IMR-90 (cell line): ENCODE measurements at regions not wholly inside any gene's neighbourhood (a gene's known extent, or its start where the extent isn't known, plus 50 kb on each side); places are given as distances from the start of the nearest gene placed in this dataset.

Experiments
- CEBPB ChIP-seq: IDR thresholded peaks from 2 replicates; pipeline ENCODE4 v1.6.1; 2012; ENCODE audit warnings: low read depth, low read length, improper control_type of control experiment
- CHD1 ChIP-seq: IDR thresholded peaks from 2 replicates; pipeline ENCODE4 v1.6.1; 2012; ENCODE audit warnings: low read depth, low read length, improper control_type of control experiment
- MAFK ChIP-seq: IDR thresholded peaks from 2 replicates; pipeline ENCODE4 v1.6.1; 2012; ENCODE audit warnings: low read depth, low read length, improper control_type of control experiment
- MAZ ChIP-seq: IDR thresholded peaks from 2 replicates; pipeline ENCODE4 v1.6.1; 2012; ENCODE audit warnings: low read depth, mild to moderate bottlenecking, low read length, improper control_type of control experiment, moderate library complexity, borderline replicate concordance
- MXI1 ChIP-seq: IDR thresholded peaks from 2 replicates; pipeline ENCODE4 v1.6.1; 2012; ENCODE audit warnings: low read depth, mild to moderate bottlenecking, low read length, moderate library complexity, borderline replicate concordance
- NFE2L2 ChIP-seq: fragments of 150-350 bp; IDR thresholded peaks from 2 replicates; pipeline ENCODE4 v1.6.1; 2016; ENCODE audit warnings: low read depth, mild to moderate bottlenecking, low read length
- POLR2A ChIP-seq: IDR thresholded peaks from 2 replicates; pipeline ENCODE4 v1.6.1; 2012; ENCODE audit warnings: mild to moderate bottlenecking, low read depth, low read length
- RAD21 ChIP-seq: IDR thresholded peaks from 2 replicates; pipeline ENCODE4 v1.6.1; 2012; ENCODE audit warnings: low read length, improper control_type of control experiment
- RCOR1 ChIP-seq: IDR thresholded peaks from 2 replicates; pipeline ENCODE4 v1.6.1; 2012; ENCODE audit warnings: mild to moderate bottlenecking, low read length, improper control_type of control experiment; ENCODE audit not compliant: insufficient replicate concordance
- SMC3 ChIP-seq: fragments of 150-350 bp; IDR thresholded peaks from 2 replicates; pipeline ENCODE4 v1.6.1; 2016; ENCODE audit warnings: low read depth, mild to moderate bottlenecking, antibody characterized with exemption, low read length, moderate library complexity
- TF ChIP-seq, protein P1 (sequence below): conservative IDR thresholded peaks from 2 replicates; pipeline ENCODE4 v1.5.1; 2012; ENCODE audit warnings: mild to moderate bottlenecking, low read depth, low read length, improper control_type of control experiment
- TF ChIP-seq, protein P2 (sequence below): fragments of 150-350 bp; IDR thresholded peaks from 2 replicates; pipeline ENCODE4 v1.6.1; 2017; ENCODE audit warnings: mild to moderate bottlenecking, antibody characterized with exemption, low read length, low read depth

DNA sequence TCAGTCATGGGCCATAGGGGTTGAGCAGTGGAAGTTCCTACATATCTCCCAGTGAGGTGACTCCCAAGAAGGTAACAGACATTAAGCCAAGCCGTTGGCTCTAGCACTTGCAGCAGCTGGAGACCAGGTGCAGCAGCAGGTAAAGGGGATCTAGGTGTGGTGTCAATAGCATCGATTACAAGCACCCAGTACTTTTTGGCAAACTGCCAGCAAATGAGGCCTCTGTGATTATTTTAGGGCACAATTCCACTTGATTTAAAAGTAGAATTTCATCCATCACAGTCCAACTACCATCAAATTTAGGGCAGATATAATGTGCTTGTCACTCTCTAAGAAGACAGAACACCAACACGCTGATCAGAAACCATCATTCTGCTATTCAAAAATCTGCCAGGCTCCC is 224.1 kb upstream of the EGLN3 start:
- TF ChIP-seq, protein P1, sequence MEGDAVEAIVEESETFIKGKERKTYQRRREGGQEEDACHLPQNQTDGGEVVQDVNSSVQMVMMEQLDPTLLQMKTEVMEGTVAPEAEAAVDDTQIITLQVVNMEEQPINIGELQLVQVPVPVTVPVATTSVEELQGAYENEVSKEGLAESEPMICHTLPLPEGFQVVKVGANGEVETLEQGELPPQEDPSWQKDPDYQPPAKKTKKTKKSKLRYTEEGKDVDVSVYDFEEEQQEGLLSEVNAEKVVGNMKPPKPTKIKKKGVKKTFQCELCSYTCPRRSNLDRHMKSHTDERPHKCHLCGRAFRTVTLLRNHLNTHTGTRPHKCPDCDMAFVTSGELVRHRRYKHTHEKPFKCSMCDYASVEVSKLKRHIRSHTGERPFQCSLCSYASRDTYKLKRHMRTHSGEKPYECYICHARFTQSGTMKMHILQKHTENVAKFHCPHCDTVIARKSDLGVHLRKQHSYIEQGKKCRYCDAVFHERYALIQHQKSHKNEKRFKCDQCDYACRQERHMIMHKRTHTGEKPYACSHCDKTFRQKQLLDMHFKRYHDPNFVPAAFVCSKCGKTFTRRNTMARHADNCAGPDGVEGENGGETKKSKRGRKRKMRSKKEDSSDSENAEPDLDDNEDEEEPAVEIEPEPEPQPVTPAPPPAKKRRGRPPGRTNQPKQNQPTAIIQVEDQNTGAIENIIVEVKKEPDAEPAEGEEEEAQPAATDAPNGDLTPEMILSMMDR, result no peak
- no peak for TF ChIP-seq MXI1
- no peak for TF ChIP-seq NFE2L2
- no peak for TF ChIP-seq MAZ
- no peak for TF ChIP-seq MAFK
- no peak for TF ChIP-seq RAD21
- no peak for TF ChIP-seq POLR2A
- TF ChIP-seq SMC3, result no peak
- TF ChIP-seq CEBPB, result no peak
- no peak for TF ChIP-seq RCOR1
- TF ChIP-seq, protein P2, sequence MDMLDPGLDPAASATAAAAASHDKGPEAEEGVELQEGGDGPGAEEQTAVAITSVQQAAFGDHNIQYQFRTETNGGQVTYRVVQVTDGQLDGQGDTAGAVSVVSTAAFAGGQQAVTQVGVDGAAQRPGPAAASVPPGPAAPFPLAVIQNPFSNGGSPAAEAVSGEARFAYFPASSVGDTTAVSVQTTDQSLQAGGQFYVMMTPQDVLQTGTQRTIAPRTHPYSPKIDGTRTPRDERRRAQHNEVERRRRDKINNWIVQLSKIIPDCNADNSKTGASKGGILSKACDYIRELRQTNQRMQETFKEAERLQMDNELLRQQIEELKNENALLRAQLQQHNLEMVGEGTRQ, result no peak
- no peak for TF ChIP-seq CHD1
